H9 (cell line): ENCODE measurements at regions not wholly inside any gene's neighbourhood (a gene's known extent, or its start where the extent isn't known, plus 50 kb on each side); places are given as distances from the start of the nearest gene placed in this dataset.

Source experiments
- DNase-seq: peaks from one replicate; pipeline ENCODE4 v3.0.0-alpha.2; 2017
- H2AFZ ChIP-seq: one replicate; pipeline ENCODE4 v1.6.1; 2013; ENCODE audit warnings: mild to moderate bottlenecking, low read length, control low read depth, moderate library complexity
- H2AK5ac ChIP-seq: 2 replicates; pipeline ENCODE4 v1.6.1; 2013; ENCODE audit warnings: low read length, control low read depth, mixed read lengths; ENCODE audit not compliant: insufficient read length
- H2BK120ac ChIP-seq: one replicate; pipeline ENCODE4 v1.6.1; 2013; ENCODE audit warnings: low read depth, mild to moderate bottlenecking, low read length, control low read depth, inconsistent platforms; ENCODE audit not compliant: poor library complexity, severe bottlenecking
- H2BK12ac ChIP-seq: 2 replicates; pipeline ENCODE4 v1.6.1; 2013; ENCODE audit warnings: low read length, control low read depth, mixed read lengths, low read depth; ENCODE audit not compliant: insufficient read length
- H2BK15ac ChIP-seq: 2 replicates; pipeline ENCODE4 v1.6.1; 2013; ENCODE audit warnings: low read depth, low read length, control low read depth
- H2BK20ac ChIP-seq: one replicate; pipeline ENCODE4 v1.6.1; 2013; ENCODE audit warnings: low read depth, mild to moderate bottlenecking, low read length, control low read depth, inconsistent platforms; ENCODE audit not compliant: poor library complexity, severe bottlenecking
- H2BK5ac ChIP-seq: 2 replicates; pipeline ENCODE4 v1.6.1; 2013; ENCODE audit warnings: low read length, control low read depth, mixed read lengths; ENCODE audit not compliant: insufficient read length
- H3K14ac ChIP-seq: 2 replicates; pipeline ENCODE4 v1.6.1; 2013; ENCODE audit warnings: low read length, control low read depth; ENCODE audit not compliant: insufficient read depth
- H3K18ac ChIP-seq: 2 replicates; pipeline ENCODE4 v1.6.1; 2013; ENCODE audit warnings: low read depth, mild to moderate bottlenecking, mixed read lengths, low read length, control low read depth; ENCODE audit not compliant: insufficient read length
- H3K23ac ChIP-seq: 2 replicates; pipeline ENCODE4 v1.6.1; 2013; ENCODE audit warnings: low read length, control low read depth, mixed read lengths, low read depth; ENCODE audit not compliant: insufficient read length
- H3K23me2 ChIP-seq: 2 replicates; pipeline ENCODE4 v1.6.1; 2013; ENCODE audit warnings: low read depth, mild to moderate bottlenecking, mixed read lengths, low read length, control low read depth; ENCODE audit not compliant: insufficient read length, poor library complexity, severe bottlenecking
- H3K27ac ChIP-seq: 2 replicates; pipeline ENCODE4 v1.5.1; 2013; ENCODE audit warnings: low read length, control low read depth, mixed read lengths, low read depth; ENCODE audit not compliant: insufficient read length
- H3K27me3 ChIP-seq: 2 replicates; pipeline ENCODE4 v1.6.1; 2013; ENCODE audit warnings: low read length, control low read depth, inconsistent platforms; ENCODE audit not compliant: insufficient read depth
- H3K4ac ChIP-seq: 2 replicates; pipeline ENCODE4 v1.6.1; 2013; ENCODE audit warnings: low read depth, mild to moderate bottlenecking, control low read depth, inconsistent platforms, low read length, moderate library complexity
- H3K4me1 ChIP-seq: 2 replicates; pipeline ENCODE4 v1.6.1; 2013; ENCODE audit warnings: low read length, control low read depth, inconsistent platforms; ENCODE audit not compliant: insufficient read depth
- H3K4me2 ChIP-seq: 2 replicates; pipeline ENCODE4 v1.6.1; 2013; ENCODE audit warnings: low read length, control low read depth, mixed read lengths; ENCODE audit not compliant: insufficient read length, insufficient read depth
- H3K56ac ChIP-seq: 2 replicates; pipeline ENCODE4 v1.6.1; 2013; ENCODE audit warnings: low read depth, mild to moderate bottlenecking, mixed read lengths, low read length, control low read depth; ENCODE audit not compliant: insufficient read length
- H3K79me1 ChIP-seq: 2 replicates; pipeline ENCODE4 v1.6.1; 2013; ENCODE audit warnings: low read depth, mild to moderate bottlenecking, moderate library complexity, low read length, control low read depth, inconsistent platforms; ENCODE audit not compliant: insufficient read depth, poor library complexity, severe bottlenecking
- H3K79me2 ChIP-seq: 2 replicates; pipeline ENCODE4 v1.6.1; 2013; ENCODE audit warnings: low read length, control low read depth, inconsistent platforms; ENCODE audit not compliant: insufficient read depth
- H3K9ac ChIP-seq: 2 replicates; pipeline ENCODE4 v1.6.1; 2013; ENCODE audit warnings: low read length, control low read depth, mixed read lengths; ENCODE audit not compliant: insufficient read length; ENCODE audit errors: extremely low read depth
- H3K9me3 ChIP-seq: one replicate; pipeline ENCODE4 v1.6.1; 2013; ENCODE audit warnings: low read depth, low read length, inconsistent platforms; ENCODE audit not compliant: control insufficient read depth
- H3T11ph ChIP-seq: one replicate; pipeline ENCODE4 v1.6.1; 2013; ENCODE audit warnings: mild to moderate bottlenecking, low read length, control low read depth, inconsistent platforms
- H4K20me1 ChIP-seq: one replicate; pipeline ENCODE4 v1.6.1; 2013; ENCODE audit not compliant: control insufficient read depth, insufficient read length, insufficient read depth
- H4K5ac ChIP-seq: 2 replicates; pipeline ENCODE4 v1.6.1; 2013; ENCODE audit warnings: low read depth, mild to moderate bottlenecking, mixed read lengths, low read length, control low read depth; ENCODE audit not compliant: insufficient read length
- H4K8ac ChIP-seq: replicated peaks from 2 replicates; pipeline ENCODE4 v1.6.1; 2013; ENCODE audit warnings: low read length, control low read depth, mixed read lengths, low read depth; ENCODE audit not compliant: insufficient read length
- H4K91ac ChIP-seq: 2 replicates; pipeline ENCODE4 v1.6.1; 2013; ENCODE audit warnings: low read depth, mild to moderate bottlenecking, moderate library complexity, mixed read lengths, low read length, control low read depth; ENCODE audit not compliant: insufficient read length
- H3K27ac Mint-ChIP-seq, 3 experiments: 2 replicates in 2 of 3; 3 replicates in 1 of 3; pipeline ENCODE4 v1.8.0; 2020 to 2021; ENCODE audit warnings: mixed read lengths in 3 of 3, mild to moderate bottlenecking in 1 of 3, moderate library complexity in 1 of 3
- H3K27me3 Mint-ChIP-seq: 2 replicates; pipeline ENCODE4 v1.8.0; 2021; ENCODE audit warnings: low read depth, mild to moderate bottlenecking, moderate library complexity, mixed read lengths
- H3K36me3 Mint-ChIP-seq, 3 experiments: 2 replicates in 2 of 3; 3 replicates in 1 of 3; pipeline ENCODE4 v1.8.0; 2020 to 2021; ENCODE audit warnings: low read depth in 3 of 3, mixed read lengths in 3 of 3; ENCODE audit not compliant: insufficient read depth in 1 of 3
- H3K4me1 Mint-ChIP-seq, 2 experiments: 2 replicates each; pipeline ENCODE4 v1.8.0; 2020; ENCODE audit warnings: mixed read lengths in 2 of 2
- H3K4me3 Mint-ChIP-seq, 2 experiments: 2 replicates in 1 of 2; 3 replicates in 1 of 2; pipeline ENCODE4 v1.8.0; 2020 to 2021; ENCODE audit warnings: mild to moderate bottlenecking in 2 of 2, mixed read lengths in 2 of 2, moderate library complexity in 1 of 2
- H3K9me3 Mint-ChIP-seq, 2 experiments: 2 replicates in 1 of 2; 3 replicates in 1 of 2; pipeline ENCODE4 v1.8.0; 2020; ENCODE audit warnings: mild to moderate bottlenecking in 2 of 2, mixed read lengths in 2 of 2, moderate library complexity in 1 of 2
- WGBS: extraction: QIAGEN DNeasy Blood & Tissue Kit; methylation state at CpG from one replicate; pipeline ENCODE4 v1.1.7; 2013; ENCODE audit warnings: missing lambda C conversion rate, low lambda C conversion rate, mixed read lengths; ENCODE audit not compliant: insufficient read length; ENCODE audit errors: extremely low coverage; 5-methylcytosine and 5-hydroxymethylcytosine counted together
- TF ChIP-seq, protein P1 (sequence below): fragments of 200-600 bp; sonication (generic); conservative IDR thresholded peaks from 3 replicates; pipeline ENCODE4 v1.8.0; 2021; ENCODE audit warnings: antibody characterized with exemption, mild to moderate bottlenecking

DNA sequence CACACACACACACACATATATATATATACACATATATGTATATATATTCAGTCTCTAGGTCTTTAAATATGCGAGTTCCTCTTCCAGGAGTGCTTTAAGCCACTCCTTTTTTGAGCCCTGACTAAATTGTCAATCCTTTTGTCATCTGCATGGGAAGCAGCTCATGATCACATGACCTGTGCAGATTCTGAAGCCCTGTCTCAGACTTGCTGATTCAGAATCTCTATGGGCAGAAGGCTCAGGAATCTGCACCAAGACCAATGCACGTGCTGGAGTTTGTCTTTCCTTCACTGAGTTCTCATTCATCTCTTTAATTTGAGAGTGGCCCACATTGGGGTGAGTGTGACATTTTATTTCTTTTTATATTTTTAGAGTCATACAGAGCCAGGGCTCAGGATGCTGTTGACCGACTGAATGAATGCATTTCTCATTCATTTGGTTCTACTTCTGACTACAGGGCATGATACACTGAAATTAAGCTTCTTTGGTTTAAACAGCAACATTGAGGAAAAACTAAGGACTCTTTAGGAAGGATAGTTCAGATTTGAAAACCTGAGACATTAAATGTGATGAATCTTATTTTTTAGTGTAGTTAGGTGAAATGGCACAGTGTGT lies 307.5 kb downstream of the EDEM1 start:
- TF ChIP-seq, protein P1, sequence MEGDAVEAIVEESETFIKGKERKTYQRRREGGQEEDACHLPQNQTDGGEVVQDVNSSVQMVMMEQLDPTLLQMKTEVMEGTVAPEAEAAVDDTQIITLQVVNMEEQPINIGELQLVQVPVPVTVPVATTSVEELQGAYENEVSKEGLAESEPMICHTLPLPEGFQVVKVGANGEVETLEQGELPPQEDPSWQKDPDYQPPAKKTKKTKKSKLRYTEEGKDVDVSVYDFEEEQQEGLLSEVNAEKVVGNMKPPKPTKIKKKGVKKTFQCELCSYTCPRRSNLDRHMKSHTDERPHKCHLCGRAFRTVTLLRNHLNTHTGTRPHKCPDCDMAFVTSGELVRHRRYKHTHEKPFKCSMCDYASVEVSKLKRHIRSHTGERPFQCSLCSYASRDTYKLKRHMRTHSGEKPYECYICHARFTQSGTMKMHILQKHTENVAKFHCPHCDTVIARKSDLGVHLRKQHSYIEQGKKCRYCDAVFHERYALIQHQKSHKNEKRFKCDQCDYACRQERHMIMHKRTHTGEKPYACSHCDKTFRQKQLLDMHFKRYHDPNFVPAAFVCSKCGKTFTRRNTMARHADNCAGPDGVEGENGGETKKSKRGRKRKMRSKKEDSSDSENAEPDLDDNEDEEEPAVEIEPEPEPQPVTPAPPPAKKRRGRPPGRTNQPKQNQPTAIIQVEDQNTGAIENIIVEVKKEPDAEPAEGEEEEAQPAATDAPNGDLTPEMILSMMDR, result no peak
- Histone ChIP-seq H3K79me2 (no peaks in the 10 kb centered on the region), H2AK5ac (no peak overlapping the region), H3K4me1 (no peaks in the 10 kb centered on the region), H3K56ac (no peak overlapping the region), H3K4ac (no peak overlapping the region), H3K27ac (no peak overlapping the region), H3K4me2 (no peak overlapping the region), H2BK20ac (no peak overlapping the region), H2BK15ac (no peak overlapping the region), H3K14ac (no peak overlapping the region), H3T11ph (no peak overlapping the region), H4K20me1 (no peaks in the 10 kb centered on the region), H4K8ac (no peak overlapping the region), H2AFZ (no peak overlapping the region), H2BK12ac (no peak overlapping the region), H4K91ac (no peak overlapping the region), H2BK120ac (no peak overlapping the region), H3K79me1 (no peaks in the 10 kb centered on the region), H3K23me2 (no peaks in the 10 kb centered on the region), H3K27me3 (no peaks in the 10 kb centered on the region), H3K18ac (no peak overlapping the region), H2BK5ac (no peak overlapping the region), H4K5ac (no peak overlapping the region), H3K9me3 (no peaks in the 10 kb centered on the region), H3K23ac (no peak overlapping the region), H3K9ac (no peak overlapping the region)
- Mint-ChIP-seq H3K4me3 (no peak overlapping the region), H3K27ac (no peak overlapping the region), H3K9me3 (no peaks in the 10 kb centered on the region; a peak in 1 of 5 replicates), H3K36me3 (no peaks in the 10 kb centered on the region), H3K27me3 (no peaks in the 10 kb centered on the region; the same call in 1 of the 2 replicates), H3K4me1 (no peaks in the 10 kb centered on the region)
- no CpG with 5 or more reads among the region's 3 CpGs for WGBS
- DNase-seq, result no peak
